Forelimb muscle (tissue), 1 donor: ENCODE measurements at regions not wholly inside any gene's neighbourhood (a gene's known extent, or its start where the extent isn't known, plus 50 kb on each side); places are given as distances from the start of the nearest gene placed in this dataset.

Experiments used
- DNase-seq: peaks from one replicate; pipeline ENCODE4 v3.0.0-alpha.2; 2013; ENCODE audit warnings: low read depth

GRCh38 chr5:166936351-166936750 lies 1355.1 kb upstream of the WWC1 start:
- DNase-seq, result no peak

- DNase-seq, result no peak
These were observed 1353.4 kb upstream of the WWC1 start for GRCh38 chr5:166938071-166938470.

DNA sequence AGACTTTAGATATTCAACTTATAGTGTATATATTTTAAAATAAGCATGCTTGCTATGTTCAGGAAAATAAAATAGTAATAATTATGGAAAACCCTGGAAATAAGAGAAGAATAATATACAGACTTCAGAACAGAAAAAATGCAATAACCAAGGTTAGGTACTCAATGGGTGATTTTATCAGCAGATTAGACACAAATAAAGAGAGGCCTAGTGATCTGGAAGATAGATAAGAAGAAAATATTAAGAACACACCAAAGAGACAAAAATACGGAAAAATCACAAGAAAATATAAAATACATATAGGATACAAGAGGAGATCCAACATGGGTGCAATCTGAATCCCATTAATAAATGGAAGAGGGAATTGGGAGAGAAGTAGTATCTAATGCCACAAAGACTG lies 1348.5 kb upstream of the WWC1 start:
- DNase-seq, result no peak

- no peak for DNase-seq
These were observed 1344.4 kb upstream of the WWC1 start for GRCh38 chr5:166947045-166947444.

DNA sequence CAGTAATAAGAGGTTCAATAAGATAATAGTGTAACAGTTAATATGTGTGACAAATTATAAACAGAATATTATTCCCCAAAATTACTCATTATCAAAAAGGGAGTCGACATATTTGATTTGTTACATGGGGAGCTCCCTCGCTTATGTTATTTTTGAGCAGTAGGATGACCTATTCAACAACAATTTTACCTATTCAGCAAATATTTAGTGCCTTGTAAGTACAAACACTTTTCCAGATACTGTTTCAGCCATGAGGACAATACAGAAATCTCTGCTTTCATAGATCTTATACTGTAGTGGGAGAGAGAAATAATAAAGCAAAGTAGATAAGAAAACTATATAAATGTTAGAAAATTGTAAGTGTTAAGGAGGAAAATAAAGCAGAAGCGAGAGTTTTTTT lies 1342.8 kb upstream of the WWC1 start:
- DNase-seq, result no peak

GRCh38 chr5:166952048-166952447 lies 1339.4 kb upstream of the WWC1 start:
- no peak for DNase-seq

DNA sequence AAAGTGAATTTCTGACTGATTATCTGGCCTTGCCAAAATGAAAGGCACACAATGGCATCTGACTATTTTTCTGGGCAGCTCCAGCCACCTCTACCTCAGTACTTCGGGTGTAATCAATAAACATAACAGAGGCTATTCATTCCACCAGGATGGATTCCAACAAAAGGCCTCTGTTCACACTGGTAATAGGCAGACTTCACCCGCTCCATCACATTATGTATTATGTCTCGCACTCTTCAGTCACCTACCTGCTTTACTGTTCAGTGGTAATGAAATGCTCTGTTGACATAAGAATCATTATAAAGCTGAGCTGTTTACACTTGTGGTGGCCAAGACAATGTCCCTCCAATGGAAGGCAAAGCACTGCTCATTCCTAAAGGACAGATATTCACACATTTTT lies 1333.7 kb upstream of the WWC1 start:
- no peak for DNase-seq

GRCh38 chr5:166959766-166960165 lies 1331.7 kb upstream of the WWC1 start:
- no peak for DNase-seq

DNA sequence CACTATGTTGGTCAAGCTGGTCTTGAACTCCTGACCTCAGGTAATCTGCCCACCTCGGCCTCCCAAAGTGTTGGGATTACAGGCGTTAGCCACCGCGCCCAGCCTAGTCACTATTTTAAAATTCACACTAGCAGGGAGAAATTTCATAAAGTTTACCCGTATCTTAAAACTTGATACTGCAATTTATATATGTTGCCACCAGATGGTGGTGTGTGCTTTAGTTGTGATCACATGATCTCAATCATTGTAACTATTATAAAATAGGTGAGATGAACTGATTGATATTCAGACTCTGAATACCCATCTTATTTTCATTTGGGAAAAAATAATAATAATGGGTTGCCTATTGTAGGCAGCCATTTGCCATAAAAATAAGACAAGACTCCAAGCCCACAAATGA lies 1330.4 kb upstream of the WWC1 start:
- no peak for DNase-seq

GRCh38 chr5:166961913-166962312 lies 1329.5 kb upstream of the WWC1 start:
- no peak for DNase-seq

GRCh38 chr5:166962461-166962860 lies 1329.0 kb upstream of the WWC1 start:
- DNase-seq, result no peak

DNA sequence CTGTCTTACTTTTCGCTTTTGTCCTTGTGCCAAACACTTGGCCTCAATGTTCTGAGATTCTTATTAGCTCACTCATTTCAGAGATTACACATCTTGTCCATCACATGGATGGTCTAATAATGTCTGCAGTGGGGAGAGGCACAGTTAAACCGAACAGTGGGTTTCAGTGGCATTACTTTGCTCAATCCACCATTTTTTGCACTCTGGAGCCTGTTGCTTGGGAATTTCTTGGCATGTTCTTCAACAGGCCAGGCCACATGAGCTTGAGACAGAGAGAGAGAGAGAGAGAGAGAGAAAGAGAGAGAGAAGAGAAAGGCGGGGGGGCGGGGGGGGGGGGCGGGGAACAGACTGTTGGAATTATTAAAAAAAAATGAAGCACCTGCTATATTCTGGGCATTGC lies 1327.8 kb upstream of the WWC1 start:
- no peak for DNase-seq

DNA sequence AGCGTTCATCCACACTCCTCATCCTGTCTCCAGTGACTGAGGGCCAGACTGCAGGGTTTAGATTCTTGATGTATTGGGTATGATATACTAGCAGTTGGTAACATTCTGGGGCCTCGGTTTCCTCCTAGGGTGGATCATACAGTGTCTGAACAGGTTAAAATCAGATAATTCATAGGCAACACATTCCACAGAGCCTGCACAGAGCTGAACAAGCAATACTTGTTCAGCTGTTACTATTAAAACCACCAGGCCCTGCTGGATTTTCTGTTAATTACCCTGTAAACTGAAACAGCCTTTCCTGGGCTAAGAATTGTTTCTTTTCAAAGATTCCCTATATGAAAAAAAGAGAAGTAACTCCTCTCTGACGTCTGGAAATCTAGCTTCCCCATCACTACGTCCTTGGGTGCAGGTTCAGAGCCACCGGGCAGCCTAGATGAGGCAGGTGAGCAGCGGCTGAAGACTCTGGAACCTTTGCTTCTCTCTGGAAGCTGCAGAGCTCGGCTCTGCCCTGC lies 1313.5 kb upstream of the WWC1 start:
- no peak for DNase-seq

DNA sequence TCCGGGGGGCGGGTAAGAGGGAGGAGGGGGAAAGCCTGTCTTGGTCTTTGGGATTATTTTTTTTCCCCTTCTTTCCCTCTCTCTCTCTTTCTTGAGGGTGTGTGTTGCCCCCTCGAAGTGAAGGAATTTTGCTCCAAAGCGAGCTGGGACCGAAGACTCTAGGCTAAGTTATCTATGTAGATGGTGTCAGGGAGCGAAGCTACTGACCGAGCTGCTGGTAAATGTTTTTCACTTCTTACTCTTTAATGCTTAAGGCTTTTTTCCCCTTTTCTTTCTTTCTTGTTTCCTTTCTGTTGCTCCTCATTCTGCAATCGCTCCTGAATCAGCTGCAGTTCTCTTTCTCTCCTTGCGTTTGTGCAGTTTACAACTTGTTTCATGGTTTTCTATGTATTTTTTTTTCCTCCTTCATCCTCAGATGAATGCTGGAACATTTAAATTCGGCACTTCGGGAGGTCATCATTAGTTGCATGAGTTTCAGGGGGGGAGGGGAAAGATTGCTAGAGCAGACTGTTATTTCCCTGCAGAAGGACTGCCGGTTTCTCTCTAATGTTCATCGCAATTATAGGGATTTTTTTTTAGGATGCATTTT lies 1312.0 kb upstream of the WWC1 start:
- no peak for DNase-seq

GRCh38 chr5:166980666-166981065 lies 1310.8 kb upstream of the WWC1 start:
- DNase-seq, result no peak

DNA sequence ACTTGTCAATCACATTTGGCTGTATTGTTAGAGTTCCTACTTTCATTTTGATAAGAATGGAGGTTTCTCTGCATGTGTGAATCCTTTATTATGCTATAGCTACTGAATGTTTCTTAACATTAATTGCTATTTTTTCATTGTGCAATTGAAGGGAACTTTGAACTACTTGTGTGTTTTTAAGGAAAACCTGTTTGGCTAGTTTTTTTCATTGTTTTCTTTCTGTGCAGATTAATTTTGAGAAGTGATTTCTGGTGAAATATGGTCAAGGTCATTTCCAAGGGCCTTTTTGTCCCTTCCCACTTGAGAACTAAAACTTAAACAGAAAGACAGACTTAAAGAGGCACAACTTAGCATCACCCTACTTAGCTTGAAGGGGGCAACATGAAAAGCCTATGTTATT lies 1309.2 kb upstream of the WWC1 start:
- no peak for DNase-seq

DNA sequence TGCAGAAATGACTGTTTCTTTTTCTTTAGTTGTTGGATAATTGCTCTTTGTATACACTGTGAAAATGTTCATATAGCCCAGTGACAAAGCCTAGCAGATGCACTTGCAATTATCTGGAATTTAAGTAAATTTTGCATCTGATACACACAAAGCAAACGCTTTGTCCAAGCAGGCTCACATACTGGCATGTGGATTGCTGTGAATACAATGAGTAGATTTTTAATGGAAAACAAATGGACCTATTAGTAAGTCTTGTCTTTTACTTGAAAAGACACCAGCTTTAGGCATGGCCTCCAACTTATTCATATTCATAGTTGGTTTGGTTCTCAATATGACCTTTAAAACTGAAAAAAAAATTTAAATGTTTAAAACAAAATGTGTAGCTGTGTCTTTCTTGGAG lies 1299.8 kb upstream of the WWC1 start:
- DNase-seq, result no peak

GRCh38 chr5:166992108-166992507 lies 1299.3 kb upstream of the WWC1 start:
- DNase-seq, result no peak

DNA sequence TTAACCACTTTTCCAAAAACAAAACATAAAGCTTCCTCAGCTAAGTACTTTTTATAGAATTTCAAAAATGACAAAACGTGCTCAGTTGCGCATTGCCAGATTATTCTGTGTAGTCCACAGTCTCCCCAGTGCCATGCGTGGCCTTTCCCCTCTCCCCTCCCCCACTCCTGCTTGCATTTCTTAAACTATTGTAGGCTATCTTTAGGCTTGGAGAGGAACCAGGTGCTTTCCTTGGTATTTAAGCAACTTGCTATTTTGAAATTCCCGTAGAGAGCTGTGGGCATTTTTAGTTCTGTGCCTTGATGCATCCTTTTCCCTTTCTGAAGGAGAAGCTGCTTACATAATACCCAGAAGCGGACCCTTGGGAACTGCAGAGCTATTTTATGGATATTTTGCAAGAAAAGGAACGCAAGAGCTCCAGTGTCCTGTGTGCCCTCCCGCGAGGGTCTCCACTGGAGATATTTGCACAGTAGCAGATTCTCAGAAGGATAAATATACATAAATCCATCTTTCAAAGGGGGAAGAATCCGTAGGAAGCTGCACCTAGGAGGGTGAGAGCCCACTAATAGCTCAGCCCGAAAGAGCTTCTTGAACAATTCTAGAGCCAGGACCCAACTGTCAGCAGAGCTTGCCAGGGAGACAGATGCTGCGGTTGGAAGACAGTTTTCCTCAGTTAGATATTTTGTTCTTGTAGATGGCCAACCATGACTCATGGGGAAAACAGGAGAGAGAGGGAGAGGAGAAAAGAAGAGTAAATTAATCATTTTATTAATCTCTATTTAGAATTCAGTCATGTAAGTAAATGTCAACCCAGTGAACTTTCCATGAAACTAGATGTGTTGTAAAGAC lies 1298.3 kb upstream of the WWC1 start:
- no peak for DNase-seq

DNA sequence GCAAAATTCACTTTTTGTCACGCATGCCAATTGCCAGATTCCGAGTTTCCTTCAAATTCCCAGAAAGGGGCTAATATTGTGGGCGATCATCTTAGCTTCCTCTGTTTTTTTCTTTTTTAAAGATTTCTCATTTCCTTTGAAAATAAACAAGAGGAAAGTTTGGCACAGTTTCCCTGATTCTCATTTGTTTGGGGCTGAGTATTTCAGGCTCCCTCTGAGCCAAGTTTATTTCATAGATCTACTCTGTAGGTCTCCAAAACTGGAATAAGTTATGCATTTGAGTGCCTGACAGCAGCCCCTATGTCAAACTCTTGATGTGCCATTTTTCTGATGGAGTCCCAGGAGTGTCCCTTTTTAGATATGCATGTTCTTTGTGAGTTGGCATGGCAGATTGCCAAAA lies 1297.2 kb upstream of the WWC1 start:
- no peak for DNase-seq

DNA sequence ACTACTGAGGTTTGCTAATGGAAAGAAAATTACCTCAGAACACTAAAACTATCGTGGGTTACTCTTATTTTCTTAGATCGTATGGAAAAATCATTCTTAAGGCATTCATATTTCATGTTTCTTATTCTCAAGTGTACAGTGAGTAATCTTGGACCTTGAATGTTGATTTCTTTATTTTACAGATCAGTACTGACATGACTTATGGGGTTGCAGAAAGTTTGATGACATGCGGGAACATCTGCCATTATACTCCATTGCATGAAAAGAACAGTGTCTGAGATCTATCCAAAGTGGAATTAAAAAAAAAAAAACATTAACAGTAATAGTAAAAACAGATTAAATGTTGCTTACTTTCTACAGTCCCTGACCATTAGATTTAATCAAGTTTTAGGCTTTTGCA lies 1290.2 kb upstream of the WWC1 start:
- peak; percentile 64 for DNase-seq

- no peak for DNase-seq
These were observed 1282.7 kb upstream of the WWC1 start for GRCh38 chr5:167008705-167009104.

GRCh38 chr5:167011196-167011595 lies 1280.2 kb upstream of the WWC1 start:
- no peak for DNase-seq
